Loucy (cell line): ENCODE measurements at regions not wholly inside any gene's neighbourhood (a gene's known extent, or its start where the extent isn't known, plus 50 kb on each side); places are given as distances from the start of the nearest gene placed in this dataset.

ENCODE experiments used
- H2AFZ ChIP-seq: fragments of 200-600 bp; sonication (generic); 2 replicates; pipeline ENCODE4 v1.6.0; 2016; ENCODE audit warnings: antibody characterized with exemption, mild to moderate bottlenecking, low read length, moderate library complexity
- H3F3A ChIP-seq: fragments of 200-600 bp; 2 replicates; pipeline ENCODE4 v1.6.0; 2016; ENCODE audit warnings: antibody characterized with exemption, low read depth, mild to moderate bottlenecking
- H3K27me3 ChIP-seq: fragments of 200-600 bp; sonication (generic); 2 replicates; pipeline ENCODE4 v1.6.1; 2014; ENCODE audit warnings: low read length, mild to moderate bottlenecking; ENCODE audit not compliant: insufficient read depth, poor library complexity, severe bottlenecking
- H3K36me3 ChIP-seq: fragments of 200-600 bp; sonication (generic); 2 replicates; pipeline ENCODE4 v1.6.1; 2016; ENCODE audit warnings: low read length; ENCODE audit not compliant: insufficient read depth
- H3K4me1 ChIP-seq: fragments of 200-600 bp; sonication (generic); 2 replicates; pipeline ENCODE4 v1.5.1; 2014; ENCODE audit warnings: low read length, mild to moderate bottlenecking; ENCODE audit not compliant: insufficient read depth, poor library complexity, severe bottlenecking
- H3K4me2 ChIP-seq: fragments of 200-600 bp; sonication (generic); 2 replicates; pipeline ENCODE4 v1.6.0; 2014; ENCODE audit warnings: antibody characterized with exemption, low read length, low read depth, mild to moderate bottlenecking; ENCODE audit not compliant: poor library complexity, severe bottlenecking
- H3K4me3 ChIP-seq: fragments of 200-600 bp; sonication (generic); 2 replicates; pipeline ENCODE4 v1.5.1; 2014; ENCODE audit warnings: low read length, mild to moderate bottlenecking, mixed read lengths; ENCODE audit not compliant: poor library complexity, severe bottlenecking
- H3K79me2 ChIP-seq: fragments of 200-600 bp; sonication (generic); 2 replicates; pipeline ENCODE4 v1.6.1; 2014; ENCODE audit warnings: low read length; ENCODE audit not compliant: insufficient read depth
- H3K9ac ChIP-seq: fragments of 200-600 bp; sonication (generic); 2 replicates; pipeline ENCODE4 v1.6.0; 2014; ENCODE audit warnings: mild to moderate bottlenecking, low read depth, low read length, moderate library complexity; ENCODE audit not compliant: poor library complexity, severe bottlenecking
- H3K9me2 ChIP-seq: fragments of 200-600 bp; sonication (generic); replicated peaks from 2 replicates; pipeline ENCODE4 v1.6.1; 2016; ENCODE audit warnings: low read depth, low read length, mixed read lengths
- H3K9me3 ChIP-seq: fragments of 200-600 bp; sonication (generic); 2 replicates; pipeline ENCODE4 v1.6.1; 2014; ENCODE audit warnings: mild to moderate bottlenecking, antibody characterized with exemption, low read length, low read depth; ENCODE audit not compliant: insufficient read depth
- H4K20me1 ChIP-seq: fragments of 200-600 bp; sonication (generic); 2 replicates; pipeline ENCODE4 v1.6.0; 2014; ENCODE audit warnings: antibody characterized with exemption, low read length, mild to moderate bottlenecking; ENCODE audit not compliant: insufficient read depth, poor library complexity, severe bottlenecking
- EZH2phosphoT487 ChIP-seq: fragments of 200-600 bp; IDR thresholded peaks from 2 replicates; pipeline ENCODE4 v1.6.1; 2018; ENCODE audit warnings: antibody characterized with exemption, mild to moderate bottlenecking, moderate library complexity, borderline replicate concordance
- TF ChIP-seq, protein P1 (sequence below): fragments of 200-600 bp; sonication (generic); conservative IDR thresholded peaks from 2 replicates; pipeline ENCODE4 v1.5.1; 2014; ENCODE audit warnings: mild to moderate bottlenecking, antibody characterized with exemption, low read length

DNA sequence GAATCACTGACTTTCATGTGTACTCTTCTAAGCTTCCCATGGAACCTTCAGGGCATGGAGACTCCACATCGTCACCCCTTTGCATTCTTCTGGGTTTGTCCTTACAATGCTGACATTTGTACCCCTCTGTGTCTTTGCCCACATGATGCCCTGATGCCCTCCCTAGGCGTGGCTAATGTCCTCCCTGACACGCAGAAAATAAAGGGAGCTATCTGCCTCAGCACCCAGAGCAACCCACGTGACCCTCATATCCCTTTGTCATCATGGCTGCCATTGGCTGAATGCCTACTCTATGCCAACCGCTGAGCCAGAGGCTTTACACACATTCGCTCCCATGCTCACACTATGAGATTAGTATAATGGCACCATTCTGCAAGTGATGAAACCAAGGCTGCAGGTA is 86.4 kb upstream of the KLHL29 start:
- Histone ChIP-seq H3K27me3 (no peaks in the 10 kb centered on the region), H3K4me2 (no peak overlapping the region), H3K4me3 (no peak overlapping the region), H3K9me2 (no peaks in the 10 kb centered on the region), H4K20me1 (no peaks in the 10 kb centered on the region), H3K36me3 (no peaks in the 10 kb centered on the region), H3K9ac (no peak overlapping the region), H3F3A (no peaks in the 10 kb centered on the region), H3K9me3 (no peaks in the 10 kb centered on the region), H3K79me2 (no peaks in the 10 kb centered on the region), H2AFZ (no peak overlapping the region), H3K4me1 (peaks cover 10% of the 10 kb centered on the region)
- TF ChIP-seq, protein P1, sequence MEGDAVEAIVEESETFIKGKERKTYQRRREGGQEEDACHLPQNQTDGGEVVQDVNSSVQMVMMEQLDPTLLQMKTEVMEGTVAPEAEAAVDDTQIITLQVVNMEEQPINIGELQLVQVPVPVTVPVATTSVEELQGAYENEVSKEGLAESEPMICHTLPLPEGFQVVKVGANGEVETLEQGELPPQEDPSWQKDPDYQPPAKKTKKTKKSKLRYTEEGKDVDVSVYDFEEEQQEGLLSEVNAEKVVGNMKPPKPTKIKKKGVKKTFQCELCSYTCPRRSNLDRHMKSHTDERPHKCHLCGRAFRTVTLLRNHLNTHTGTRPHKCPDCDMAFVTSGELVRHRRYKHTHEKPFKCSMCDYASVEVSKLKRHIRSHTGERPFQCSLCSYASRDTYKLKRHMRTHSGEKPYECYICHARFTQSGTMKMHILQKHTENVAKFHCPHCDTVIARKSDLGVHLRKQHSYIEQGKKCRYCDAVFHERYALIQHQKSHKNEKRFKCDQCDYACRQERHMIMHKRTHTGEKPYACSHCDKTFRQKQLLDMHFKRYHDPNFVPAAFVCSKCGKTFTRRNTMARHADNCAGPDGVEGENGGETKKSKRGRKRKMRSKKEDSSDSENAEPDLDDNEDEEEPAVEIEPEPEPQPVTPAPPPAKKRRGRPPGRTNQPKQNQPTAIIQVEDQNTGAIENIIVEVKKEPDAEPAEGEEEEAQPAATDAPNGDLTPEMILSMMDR, result no peak
- no peak for TF ChIP-seq EZH2phosphoT487

DNA sequence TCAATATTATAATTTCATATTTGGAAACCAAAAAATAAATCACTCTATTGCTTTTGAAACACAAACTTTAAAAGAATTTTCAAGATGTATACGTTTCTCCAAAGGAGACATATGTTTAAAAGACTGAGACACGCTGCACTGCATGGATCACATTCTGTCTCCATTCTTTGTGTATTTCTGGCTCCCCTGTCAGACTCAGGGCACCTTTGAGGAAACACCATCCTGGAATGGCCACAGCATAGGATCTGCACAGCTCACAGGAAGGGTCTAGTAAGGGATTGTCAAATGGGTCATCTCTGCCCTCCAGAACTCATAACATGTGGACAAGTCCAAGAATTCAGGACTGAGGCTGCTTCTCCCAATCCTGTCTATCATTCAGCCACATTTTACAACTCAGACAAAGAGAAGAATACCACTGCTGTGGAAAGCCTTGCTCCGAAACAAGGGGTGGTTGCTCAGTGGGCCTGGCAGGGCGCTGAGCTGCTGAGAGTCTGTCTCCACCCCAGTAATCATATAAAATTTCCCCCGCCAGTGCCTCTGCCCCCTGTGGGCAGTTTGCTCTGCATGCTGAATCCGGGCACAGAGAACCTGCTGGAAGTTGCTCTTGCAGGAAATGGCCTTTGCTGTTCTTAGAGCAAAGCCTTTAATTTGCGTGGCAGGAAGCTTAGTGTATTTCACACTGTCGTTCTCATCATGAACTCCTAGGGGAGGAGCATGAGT is 85.3 kb upstream of the KLHL29 start:
- H3K4me3 ChIP-seq, result no peak overlapping the region
- no peaks in the 10 kb centered on the region for H3K27me3 ChIP-seq
- no peaks in the 10 kb centered on the region for H3K9me2 ChIP-seq
- peaks cover 6% of the 10 kb centered on the region for H3K4me1 ChIP-seq
- H3K4me2 ChIP-seq, result no peak overlapping the region
- no peaks in the 10 kb centered on the region for H4K20me1 ChIP-seq
- no peaks in the 10 kb centered on the region for H3K36me3 ChIP-seq
- no peaks in the 10 kb centered on the region for H3K9me3 ChIP-seq
- no peaks in the 10 kb centered on the region for H3K79me2 ChIP-seq
- H3F3A ChIP-seq, result no peaks in the 10 kb centered on the region
- TF ChIP-seq, protein P1, result 0 out of 2 replicates have a peak, but pooled peaks have one; percentile 11
- TF ChIP-seq EZH2phosphoT487, result no peak
- H3K9ac ChIP-seq, result no peak overlapping the region
- no peak overlapping the region for H2AFZ ChIP-seq

DNA sequence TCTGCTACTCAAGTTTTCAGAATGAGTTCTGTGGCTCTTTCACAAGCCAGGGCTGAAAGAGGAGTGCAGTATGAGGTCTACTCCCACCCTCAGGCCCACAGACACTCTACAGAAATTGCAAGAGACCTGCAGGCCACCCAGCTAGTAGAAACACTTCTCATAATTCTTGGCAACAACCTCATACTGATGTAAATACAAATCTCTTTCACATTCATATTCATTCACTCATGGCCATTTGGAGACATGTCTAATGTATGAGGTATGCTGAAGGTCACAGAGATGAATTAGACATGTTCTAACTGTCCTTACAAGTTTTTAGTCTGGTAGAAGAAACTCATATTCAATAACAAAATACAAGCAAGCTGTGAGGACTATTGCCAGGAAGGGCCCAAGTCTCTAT is 83.8 kb upstream of the KLHL29 start:
- Histone ChIP-seq H4K20me1 (no peaks in the 10 kb centered on the region), H3K4me1 (no peaks in the 10 kb centered on the region), H3K4me2 (no peak overlapping the region), H3K4me3 (no peak overlapping the region), H3K27me3 (no peaks in the 10 kb centered on the region), H2AFZ (no peak overlapping the region), H3F3A (no peaks in the 10 kb centered on the region), H3K9me3 (no peaks in the 10 kb centered on the region), H3K79me2 (no peaks in the 10 kb centered on the region), H3K9me2 (no peaks in the 10 kb centered on the region), H3K9ac (no peak overlapping the region), H3K36me3 (no peaks in the 10 kb centered on the region)
- TF ChIP-seq EZH2phosphoT487, result no peak
- TF ChIP-seq, protein P1, result no peak
